GM12878 (cell line): ENCODE measurements at regions not wholly inside any gene's neighbourhood (a gene's known extent, or its start where the extent isn't known, plus 50 kb on each side); places are given as distances from the start of the nearest gene placed in this dataset.

ENCODE experiments used
- ATAC-seq: fragments of 200-7000 bp; cut with Tn5 transposase; 3 replicates; pipeline ENCODE4 v1.9.1; 2020; ENCODE audit warnings: mild to moderate bottlenecking, moderate library complexity
- BruUV-seq: library from RNA; stranded (reverse); fragments of 400-500 nt; replicated peaks from 2 replicates; lab custom pipeline; 2021; lab: Mats Ljungman, UMichigan
- CTCF ChIA-PET: fragments of 300-600 bp; sonication (Branson Sonifier 250); formaldehyde crosslinking; extraction: SDS; loops from one replicate; lab custom pipeline; 2021; ENCODE audit warnings: inconsistent platforms; lab: Yijun Ruan, JAX
- POLR2A ChIA-PET: fragments of 350-600 bp; formaldehyde crosslinking; extraction: SDS; loops from one replicate; lab custom pipeline; 2021; ENCODE audit warnings: inconsistent platforms; lab: Charles Lee
- RAD21 ChIA-PET: fragments of 300-600 bp; sonication (Branson Sonifier 250); formaldehyde crosslinking; loops from one replicate; lab custom pipeline; 2023; ENCODE audit warnings: antibody characterized with exemption; ENCODE audit not compliant: unreplicated experiment; lab: Charles Lee
- SMC1A ChIA-PET: fragments of 300-600 bp; sonication (Branson Sonifier 250); formaldehyde crosslinking; loops from one replicate; lab custom pipeline; 2023; ENCODE audit not compliant: unreplicated experiment, uncharacterized antibody; lab: Charles Lee
- DNase-seq: peaks from one replicate; pipeline ENCODE4 v3.0.0-alpha.2; 2011; ENCODE audit warnings: low read depth, low spot score
- FAIRE-seq: peaks from 3 replicates; lab custom pipeline; 2011; peaks lifted over from hg19 to GRCh38; lab: Jason Lieb, UNC
- H2AFZ ChIP-seq: 2 replicates; pipeline ENCODE4 v1.6.0; 2011; ENCODE audit warnings: low read depth, low read length, control low read depth; ENCODE audit not compliant: control insufficient read depth
- H3K27ac ChIP-seq: 2 replicates; pipeline ENCODE4 v1.5.1; 2011; ENCODE audit warnings: control low read depth; ENCODE audit not compliant: control insufficient read depth, insufficient read depth
- H3K27me3 ChIP-seq, 2 experiments: replicated peaks in 1 of 2; 2 replicates each; pipeline versions ENCODE4 v1.6.0 to v1.6.1; 2011; ENCODE audit warnings: low read length in 1 of 2; ENCODE audit not compliant: control insufficient read depth in 2 of 2, insufficient read depth in 2 of 2
- H3K36me3 ChIP-seq, 2 experiments: 2 replicates each; pipeline ENCODE4 v1.5.1; 2011; ENCODE audit warnings: low read length in 1 of 2; ENCODE audit not compliant: control insufficient read depth in 2 of 2, insufficient read depth in 2 of 2
- H3K4me1 ChIP-seq: 2 replicates; pipeline ENCODE4 v1.6.1; 2011; ENCODE audit warnings: mild to moderate bottlenecking, low read length, moderate library complexity, mixed read lengths; ENCODE audit not compliant: control insufficient read depth, insufficient read depth
- H3K4me2 ChIP-seq: 2 replicates; pipeline ENCODE4 v1.6.0; 2011; ENCODE audit warnings: control low read depth; ENCODE audit not compliant: control insufficient read depth, insufficient read depth
- H3K4me3 ChIP-seq: fragments of 200-600 bp; sonication (generic); 2 replicates; pipeline ENCODE4 v1.5.1; 2016
- H3K79me2 ChIP-seq: 2 replicates; pipeline ENCODE4 v1.6.0; 2011; ENCODE audit warnings: low read length; ENCODE audit not compliant: control insufficient read depth, insufficient read depth
- H3K9ac ChIP-seq: 2 replicates; pipeline ENCODE4 v1.8.0; 2011; ENCODE audit warnings: low read length, control low read depth, mixed read lengths; ENCODE audit not compliant: control insufficient read depth, insufficient read depth
- H3K9me3 ChIP-seq: replicated peaks from 3 replicates; pipeline ENCODE4 v1.5.1; 2011; ENCODE audit warnings: mild to moderate bottlenecking, low read length; ENCODE audit not compliant: control insufficient read depth, insufficient read depth
- H4K20me1 ChIP-seq: 2 replicates; pipeline ENCODE4 v1.6.0; 2011; ENCODE audit not compliant: control insufficient read depth, insufficient read depth
- ATF7 ChIP-seq: fragments of 450-650 bp; IDR thresholded peaks from 2 replicates; pipeline ENCODE4 v1.6.1; 2016; ENCODE audit warnings: low read depth, mild to moderate bottlenecking
- BCL3 ChIP-seq: IDR thresholded peaks from 2 replicates; pipeline ENCODE4 v1.6.1; 2011; ENCODE audit warnings: borderline replicate concordance, low read depth, mild to moderate bottlenecking, moderate library complexity, low read length; ENCODE audit not compliant: insufficient read depth, poor library complexity, severe bottlenecking
- ESRRA ChIP-seq: IDR thresholded peaks from 2 replicates; pipeline ENCODE4 v1.6.1; 2012; ENCODE audit warnings: mild to moderate bottlenecking, low read length, improper control_type of control experiment
- EZH2 ChIP-seq: IDR thresholded peaks from 2 replicates; pipeline ENCODE4 v1.6.1; 2012; ENCODE audit warnings: low read depth, mild to moderate bottlenecking, control low read depth, inconsistent platforms, low read length, borderline replicate concordance; ENCODE audit not compliant: control insufficient read depth
- MXI1 ChIP-seq: fragments of 150-350 bp; IDR thresholded peaks from 2 replicates; pipeline ENCODE4 v1.6.1; 2011; ENCODE audit warnings: low read depth, mild to moderate bottlenecking, inconsistent platforms, low read length, improper control_type of control experiment
- MYB ChIP-seq: fragments of 150-350 bp; IDR thresholded peaks from 2 replicates; pipeline ENCODE4 v1.6.1; 2014; ENCODE audit warnings: mild to moderate bottlenecking, low read depth, low read length, borderline replicate concordance
- NFXL1 ChIP-seq: fragments of 450-650 bp; IDR thresholded peaks from 2 replicates; pipeline ENCODE4 v1.6.1; 2017; ENCODE audit warnings: antibody characterized with exemption, mild to moderate bottlenecking, borderline replicate concordance
- NFYA ChIP-seq: IDR thresholded peaks from 2 replicates; pipeline ENCODE4 v1.6.1; 2011; ENCODE audit warnings: low read depth, mild to moderate bottlenecking, low read length, improper control_type of control experiment, borderline replicate concordance
- NFYB ChIP-seq: IDR thresholded peaks from 2 replicates; pipeline ENCODE4 v1.6.1; 2011; ENCODE audit warnings: low read depth, mild to moderate bottlenecking, low read length, improper control_type of control experiment, moderate library complexity; ENCODE audit not compliant: insufficient read depth
- NR2C2 ChIP-seq: IDR thresholded peaks from 2 replicates; pipeline ENCODE4 v1.6.1; 2011; ENCODE audit warnings: borderline replicate concordance, low read depth; ENCODE audit not compliant: control insufficient read depth, insufficient read length
- PML ChIP-seq: IDR thresholded peaks from 2 replicates; pipeline ENCODE4 v1.6.1; 2012; ENCODE audit warnings: low read length, inconsistent platforms
- SRF ChIP-seq, 2 experiments: IDR thresholded peaks; 2 replicates each; pipeline ENCODE4 v1.6.1; 2011; ENCODE audit warnings: low read depth in 2 of 2, low read length in 2 of 2, mild to moderate bottlenecking in 1 of 2, moderate library complexity in 1 of 2
- STAT3 ChIP-seq: IDR thresholded peaks from 2 replicates; pipeline ENCODE4 v1.6.1; 2011; ENCODE audit warnings: low read depth, low read length, improper control_type of control experiment
- TCF3 ChIP-seq: IDR thresholded peaks from 2 replicates; pipeline ENCODE4 v1.6.1; 2012; ENCODE audit warnings: low read depth, mild to moderate bottlenecking, low read length, borderline replicate concordance; ENCODE audit not compliant: insufficient read depth
- WGBS: methylation state at CpG from one replicate; pipeline ENCODE4 v1.1.6; 2016; ENCODE audit warnings: low lambda C conversion rate; ENCODE audit not compliant: insufficient replicate concordance, insufficient coverage; ENCODE audit errors: missing lambda C conversion rate; 5-methylcytosine and 5-hydroxymethylcytosine counted together
- in situ Hi-C: fragments of 300-500 bp; cut with MboI; formaldehyde crosslinking; loops from 9 replicates; pipeline ENCODE4 v1.14.3; 2018; ENCODE audit warnings: mixed read lengths
- intact Hi-C: fragments of 100-400 bp; cut with micrococcal nuclease; formaldehyde crosslinking; loops from one replicate; pipeline ENCODE4 v1.14.2; 2022; ENCODE audit not compliant: unreplicated experiment

DNA sequence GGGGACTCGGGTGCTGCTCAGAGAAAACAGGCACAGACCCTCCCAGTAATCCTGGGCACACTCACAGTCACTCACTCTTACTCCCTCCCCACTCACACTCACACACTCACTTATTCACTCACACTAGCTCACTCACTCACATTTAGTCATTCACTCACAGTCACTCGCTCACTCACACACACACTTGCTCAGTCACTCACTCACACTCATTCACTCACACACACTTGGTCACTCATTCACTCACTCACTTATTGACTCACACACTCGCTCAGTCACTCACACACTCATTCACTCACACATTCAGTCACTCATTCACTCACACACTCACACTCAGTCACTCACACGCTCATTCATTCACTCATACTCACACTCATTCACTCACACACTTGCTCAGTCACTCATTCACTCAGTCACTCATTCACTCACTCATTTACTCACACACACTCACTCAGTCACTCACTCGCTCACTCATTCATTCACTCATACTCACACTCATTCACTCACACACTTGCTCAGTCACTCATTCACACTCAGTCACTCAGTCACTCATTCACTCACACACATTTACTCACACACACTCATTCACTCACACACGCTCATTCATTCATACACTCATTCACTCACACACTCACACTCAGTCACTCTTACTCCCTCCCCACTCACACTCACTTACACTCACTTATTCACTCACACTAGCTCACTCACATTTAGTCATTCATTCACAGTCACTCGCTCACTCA, 164.2 kb upstream of the C1orf174 start:
- ATAC-seq (no peak), DNase-seq (no peak), FAIRE-seq (no peak)
- H4K20me1 ChIP-seq = no peaks in the 10 kb centered on the region
- H3K27me3 ChIP-seq = no peaks in the 10 kb centered on the region
- ChIA-PET POLR2A (no interaction called here), SMC1A (no interaction called here), RAD21 (no interaction called here), CTCF (no interaction called here)
- in situ Hi-C loops = no loop called here
- H3K4me1 ChIP-seq = no peaks in the 10 kb centered on the region
- H3K4me2 ChIP-seq = no peak overlapping the region
- no peak overlapping the region for H3K4me3 ChIP-seq
- WGBS = 43% methylated on average over 6 of the region's 7 CpGs
- H3K36me3 ChIP-seq = no peaks in the 10 kb centered on the region
- no peak overlapping the region for H3K27ac ChIP-seq
- no peak overlapping the region for H3K9ac ChIP-seq
- H3K79me2 ChIP-seq = no peaks in the 10 kb centered on the region
- H2AFZ ChIP-seq = no peak overlapping the region
- no TSS peak for BruUV-seq
- no peaks in the 10 kb centered on the region; the same call in 2 of the 3 replicates for H3K9me3 ChIP-seq
- no peak for TF ChIP-seq MYB
- peak; percentile 73 for TF ChIP-seq BCL3
- intact Hi-C loops = no loop called here

- Histone ChIP-seq H3K27me3 (no peaks in the 10 kb centered on the region), H4K20me1 (no peaks in the 10 kb centered on the region), H3K4me1 (no peaks in the 10 kb centered on the region), H3K9me3 (no peaks in the 10 kb centered on the region; the same call in 2 of the 3 replicates), H3K79me2 (no peaks in the 10 kb centered on the region), H3K4me2 (no peak overlapping the region), H3K4me3 (no peak overlapping the region), H3K9ac (no peak overlapping the region), H3K27ac (no peak overlapping the region), H3K36me3 (no peaks in the 10 kb centered on the region), H2AFZ (no peak overlapping the region)
- no peak for FAIRE-seq
- ChIA-PET CTCF (no interaction called here), RAD21 (no interaction called here), POLR2A (no interaction called here), SMC1A (no interaction called here)
- 33% methylated on average over 1 of the region's 3 CpGs for WGBS
- in situ Hi-C loops (no loop called here), intact Hi-C loops (no loop called here)
- ATAC-seq = no peak
- BruUV-seq = no TSS peak
- DNase-seq = no peak
- TF ChIP-seq ESRRA (no peak), TCF3 (no peak), NFYB (no peak), ATF7 (no peak), NFYA (no peak), PML (no peak), MXI1 (no peak), STAT3 (no peak), EZH2 (no peak), NR2C2 (no peak), SRF (IDR thresholded peaks at IDR 0.05; ENCODE audit: low read depth in 2 of 2, low read length in 2 of 2) (no peak), NFXL1 (no peak)
Observed at GRCh38 chr1:4066860-4067599, 167.0 kb upstream of the C1orf174 start.
